ENCODE measurements at regions not wholly inside any gene's neighbourhood (a gene's known extent, or its start where the extent isn't known, plus 50 kb on each side); places are given as distances from the start of the nearest gene placed in this dataset.

DNA sequence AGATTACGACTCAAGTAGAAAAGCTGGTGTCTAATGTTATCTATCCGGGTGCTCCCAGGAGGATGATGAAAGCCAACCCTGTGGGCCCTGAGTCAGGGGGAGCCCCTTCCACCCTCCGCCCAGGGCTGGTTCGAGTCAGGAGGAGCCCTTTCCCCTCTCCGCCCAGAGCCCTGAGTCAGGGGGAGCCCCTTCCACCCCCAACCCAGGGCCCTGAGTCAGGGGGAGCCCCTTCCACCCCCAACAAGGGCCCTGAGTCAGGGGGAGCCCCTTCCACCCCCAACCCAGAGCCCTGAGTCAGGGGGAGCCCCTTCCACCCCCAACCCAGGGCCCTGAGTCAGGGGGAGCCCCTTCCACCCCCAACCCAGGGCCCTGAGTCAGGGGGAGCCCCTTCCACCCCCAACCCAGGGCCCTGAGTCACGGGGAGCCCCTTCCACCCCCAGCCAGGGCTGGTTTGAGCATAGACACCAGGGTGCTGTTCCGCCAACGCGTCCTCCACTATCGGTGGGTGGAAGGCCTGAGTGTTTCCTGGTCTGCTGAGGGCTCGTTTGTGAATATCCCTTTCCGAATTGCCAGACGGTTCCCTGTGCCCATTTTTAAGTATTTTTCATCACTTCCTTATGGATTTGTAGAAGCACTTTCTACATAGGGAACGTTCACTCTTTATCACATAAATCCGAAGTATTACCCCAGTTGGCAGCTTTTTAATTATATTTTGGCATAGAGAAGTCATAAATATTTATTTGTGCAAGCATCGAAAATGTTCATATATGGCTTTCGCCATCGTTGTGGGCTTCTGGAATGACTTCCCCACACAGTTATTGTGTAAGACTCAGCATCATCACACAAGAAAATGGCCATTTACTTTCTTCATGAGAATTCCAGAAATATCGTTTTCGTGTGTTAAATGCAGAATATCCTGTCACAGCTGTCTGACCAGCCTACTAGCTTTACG, 380.6 kb downstream of the BRD1 start (continued):
- TF ChIP-seq, protein P1, sequence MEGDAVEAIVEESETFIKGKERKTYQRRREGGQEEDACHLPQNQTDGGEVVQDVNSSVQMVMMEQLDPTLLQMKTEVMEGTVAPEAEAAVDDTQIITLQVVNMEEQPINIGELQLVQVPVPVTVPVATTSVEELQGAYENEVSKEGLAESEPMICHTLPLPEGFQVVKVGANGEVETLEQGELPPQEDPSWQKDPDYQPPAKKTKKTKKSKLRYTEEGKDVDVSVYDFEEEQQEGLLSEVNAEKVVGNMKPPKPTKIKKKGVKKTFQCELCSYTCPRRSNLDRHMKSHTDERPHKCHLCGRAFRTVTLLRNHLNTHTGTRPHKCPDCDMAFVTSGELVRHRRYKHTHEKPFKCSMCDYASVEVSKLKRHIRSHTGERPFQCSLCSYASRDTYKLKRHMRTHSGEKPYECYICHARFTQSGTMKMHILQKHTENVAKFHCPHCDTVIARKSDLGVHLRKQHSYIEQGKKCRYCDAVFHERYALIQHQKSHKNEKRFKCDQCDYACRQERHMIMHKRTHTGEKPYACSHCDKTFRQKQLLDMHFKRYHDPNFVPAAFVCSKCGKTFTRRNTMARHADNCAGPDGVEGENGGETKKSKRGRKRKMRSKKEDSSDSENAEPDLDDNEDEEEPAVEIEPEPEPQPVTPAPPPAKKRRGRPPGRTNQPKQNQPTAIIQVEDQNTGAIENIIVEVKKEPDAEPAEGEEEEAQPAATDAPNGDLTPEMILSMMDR (conservative IDR thresholded peaks at IDR 0.05; ENCODE audit: low read depth in 2 of 2): no peak
- TF ChIP-seq EZH2 (IDR thresholded peaks at IDR 0.05; ENCODE audit: low read depth, unreplicated experiment): no peak
- TF ChIP-seq NANOG (IDR thresholded peaks at IDR 0.05; ENCODE audit: borderline replicate concordance): no peak
- TF ChIP-seq CREB1 (CRISPR knock-in tag; IDR thresholded peaks at IDR 0.05; ENCODE audit: low read depth): no peak
- no peak for TF ChIP-seq ZNF331 (CRISPR knock-in tag; IDR thresholded peaks at IDR 0.05; ENCODE audit: low read depth)
- TF ChIP-seq, protein P2, sequence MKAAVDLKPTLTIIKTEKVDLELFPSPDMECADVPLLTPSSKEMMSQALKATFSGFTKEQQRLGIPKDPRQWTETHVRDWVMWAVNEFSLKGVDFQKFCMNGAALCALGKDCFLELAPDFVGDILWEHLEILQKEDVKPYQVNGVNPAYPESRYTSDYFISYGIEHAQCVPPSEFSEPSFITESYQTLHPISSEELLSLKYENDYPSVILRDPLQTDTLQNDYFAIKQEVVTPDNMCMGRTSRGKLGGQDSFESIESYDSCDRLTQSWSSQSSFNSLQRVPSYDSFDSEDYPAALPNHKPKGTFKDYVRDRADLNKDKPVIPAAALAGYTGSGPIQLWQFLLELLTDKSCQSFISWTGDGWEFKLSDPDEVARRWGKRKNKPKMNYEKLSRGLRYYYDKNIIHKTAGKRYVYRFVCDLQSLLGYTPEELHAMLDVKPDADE (IDR thresholded peaks at IDR 0.05): no peak
- TF ChIP-seq, protein P3, sequence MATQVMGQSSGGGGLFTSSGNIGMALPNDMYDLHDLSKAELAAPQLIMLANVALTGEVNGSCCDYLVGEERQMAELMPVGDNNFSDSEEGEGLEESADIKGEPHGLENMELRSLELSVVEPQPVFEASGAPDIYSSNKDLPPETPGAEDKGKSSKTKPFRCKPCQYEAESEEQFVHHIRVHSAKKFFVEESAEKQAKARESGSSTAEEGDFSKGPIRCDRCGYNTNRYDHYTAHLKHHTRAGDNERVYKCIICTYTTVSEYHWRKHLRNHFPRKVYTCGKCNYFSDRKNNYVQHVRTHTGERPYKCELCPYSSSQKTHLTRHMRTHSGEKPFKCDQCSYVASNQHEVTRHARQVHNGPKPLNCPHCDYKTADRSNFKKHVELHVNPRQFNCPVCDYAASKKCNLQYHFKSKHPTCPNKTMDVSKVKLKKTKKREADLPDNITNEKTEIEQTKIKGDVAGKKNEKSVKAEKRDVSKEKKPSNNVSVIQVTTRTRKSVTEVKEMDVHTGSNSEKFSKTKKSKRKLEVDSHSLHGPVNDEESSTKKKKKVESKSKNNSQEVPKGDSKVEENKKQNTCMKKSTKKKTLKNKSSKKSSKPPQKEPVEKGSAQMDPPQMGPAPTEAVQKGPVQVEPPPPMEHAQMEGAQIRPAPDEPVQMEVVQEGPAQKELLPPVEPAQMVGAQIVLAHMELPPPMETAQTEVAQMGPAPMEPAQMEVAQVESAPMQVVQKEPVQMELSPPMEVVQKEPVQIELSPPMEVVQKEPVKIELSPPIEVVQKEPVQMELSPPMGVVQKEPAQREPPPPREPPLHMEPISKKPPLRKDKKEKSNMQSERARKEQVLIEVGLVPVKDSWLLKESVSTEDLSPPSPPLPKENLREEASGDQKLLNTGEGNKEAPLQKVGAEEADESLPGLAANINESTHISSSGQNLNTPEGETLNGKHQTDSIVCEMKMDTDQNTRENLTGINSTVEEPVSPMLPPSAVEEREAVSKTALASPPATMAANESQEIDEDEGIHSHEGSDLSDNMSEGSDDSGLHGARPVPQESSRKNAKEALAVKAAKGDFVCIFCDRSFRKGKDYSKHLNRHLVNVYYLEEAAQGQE (IDR thresholded peaks at IDR 0.05; ENCODE audit: unreplicated experiment): no peak
- no peak for TF ChIP-seq POLR2AphosphoS5 (IDR thresholded peaks at IDR 0.05; ENCODE audit: low read depth)
- no peak for TF ChIP-seq JUNB (IDR thresholded peaks at IDR 0.05; ENCODE audit: unreplicated experiment)
- no peak for TF ChIP-seq STAT1 (IDR thresholded peaks at IDR 0.05; ENCODE audit: unreplicated experiment)
- TF ChIP-seq EZH2phosphoT487 (IDR thresholded peaks at IDR 0.05; ENCODE audit: unreplicated experiment): no peak
- no peak for TF ChIP-seq ZNF114 (CRISPR knock-in tag; IDR thresholded peaks at IDR 0.05)

All from GM23338 (cell line).